Kasumi-1 (cell line): ENCODE measurements at regions not wholly inside any gene's neighbourhood (a gene's known extent, or its start where the extent isn't known, plus 50 kb on each side); places are given as distances from the start of the nearest gene placed in this dataset.

ENCODE experiments used
- DNase-seq, 2 experiments: peaks; one replicate each; lab custom pipeline; 2025; lab: John Stamatoyannopoulos, UW

DNA sequence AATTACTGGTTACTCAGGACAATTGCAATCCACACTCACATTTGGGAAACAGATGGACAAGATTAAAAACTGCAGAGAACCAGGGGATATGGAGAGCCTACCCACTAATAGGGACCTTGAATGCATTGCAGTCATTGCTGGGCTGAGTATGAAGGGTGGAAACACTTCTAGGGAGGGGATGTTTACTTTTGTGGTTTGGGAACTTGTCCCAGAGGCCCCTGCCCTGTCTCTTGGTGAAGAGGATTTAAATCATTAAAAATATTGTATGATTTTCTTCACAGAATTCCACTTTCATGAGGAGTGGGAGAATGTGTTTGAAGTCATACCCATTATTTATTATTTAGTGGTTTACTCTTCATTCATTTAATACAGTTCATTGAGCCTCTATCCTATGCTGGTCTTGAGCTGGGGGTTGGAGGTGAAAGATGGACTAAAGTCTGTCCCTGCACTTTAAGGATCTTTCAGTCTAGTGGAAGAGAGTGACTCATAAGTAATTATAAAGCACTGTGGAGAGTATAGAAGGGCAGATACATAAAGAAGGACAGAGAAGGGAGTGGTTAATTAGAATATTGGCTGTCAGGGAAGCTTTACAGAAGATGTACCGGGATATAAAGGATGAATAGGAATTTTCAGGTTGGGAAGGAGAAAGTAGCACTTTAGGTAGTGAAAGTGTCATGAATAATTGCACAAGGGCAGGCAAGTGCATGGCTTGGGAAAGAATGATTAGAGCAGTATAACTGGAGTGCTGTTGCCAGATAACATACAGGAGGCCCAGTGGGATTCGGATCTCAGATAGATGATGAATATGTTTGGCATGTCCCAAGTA is 313.4 kb downstream of the LPIN1 start:
- DNase-seq = no peak

DNA sequence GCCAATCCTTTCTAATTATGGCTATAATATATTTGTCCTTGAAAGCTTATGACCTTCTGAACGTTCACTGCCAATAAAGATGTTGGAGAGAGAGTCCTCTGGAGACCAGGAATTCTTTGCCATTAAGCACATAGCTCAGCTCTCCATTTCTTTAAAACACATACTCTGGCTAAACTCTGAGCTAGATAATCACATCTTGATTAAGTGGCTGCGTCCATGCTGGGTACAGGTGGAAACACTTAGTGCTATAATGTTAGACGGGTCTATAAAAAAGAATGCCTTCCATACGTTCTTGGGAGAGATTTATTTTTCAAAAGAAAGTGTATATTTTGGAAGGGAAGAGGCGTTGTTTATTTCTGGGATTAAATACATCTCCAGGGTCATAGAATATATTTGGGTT is 314.5 kb downstream of the LPIN1 start:
- DNase-seq = no peak

DNA sequence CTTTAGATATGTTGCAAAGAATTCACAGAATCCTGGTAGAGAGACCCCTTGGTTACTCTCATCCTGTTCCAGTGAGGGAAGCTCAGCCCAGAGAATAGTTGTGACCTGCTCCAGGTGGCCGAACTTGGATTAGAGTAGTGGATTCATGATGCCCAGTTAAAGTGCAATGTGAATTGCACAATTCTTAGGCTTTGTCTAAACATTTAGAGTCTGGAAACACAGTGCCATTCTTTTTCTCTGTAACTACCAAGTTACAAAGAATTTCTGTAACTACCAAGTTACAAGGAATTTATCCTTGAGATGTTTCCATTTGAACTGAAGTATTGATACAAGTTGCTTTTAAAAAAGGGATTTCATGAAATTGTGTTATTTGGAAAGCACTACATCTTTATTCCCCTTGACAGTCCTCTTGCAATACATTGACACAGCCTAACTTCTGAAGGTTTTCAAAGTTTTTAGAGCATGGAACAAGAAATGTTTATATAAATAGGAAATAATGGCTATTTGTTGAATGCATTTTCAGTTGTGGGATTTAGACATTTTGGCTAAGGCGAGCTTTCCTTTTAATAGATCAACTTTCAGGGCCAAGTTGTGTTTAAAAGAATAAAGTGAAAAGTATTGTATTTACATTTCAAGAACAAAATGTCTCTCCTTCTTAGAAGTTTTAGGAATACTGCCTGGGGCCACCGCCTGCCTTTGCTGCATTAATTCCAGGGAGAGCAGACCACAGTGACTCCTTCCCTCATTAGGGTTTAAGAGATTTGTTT is 315.0 kb downstream of the LPIN1 start:
- DNase-seq = no peak

DNA sequence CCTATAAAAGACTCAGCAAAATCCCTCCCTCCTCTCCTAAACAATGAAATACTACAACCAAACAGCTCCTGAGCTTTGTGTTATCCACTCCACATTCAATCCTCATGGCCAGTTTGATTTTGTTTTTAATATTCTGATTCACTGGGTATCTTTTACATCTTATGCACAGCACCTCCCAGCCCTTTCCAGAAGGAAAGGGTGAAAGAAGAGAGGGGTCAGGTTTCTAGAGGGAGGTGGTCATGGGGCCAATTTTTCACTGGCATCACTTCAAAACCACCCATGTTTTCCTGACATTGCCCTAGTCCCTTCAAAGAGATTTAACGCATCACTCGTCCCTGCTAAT is 315.6 kb downstream of the LPIN1 start:
- no peak for DNase-seq

DNA sequence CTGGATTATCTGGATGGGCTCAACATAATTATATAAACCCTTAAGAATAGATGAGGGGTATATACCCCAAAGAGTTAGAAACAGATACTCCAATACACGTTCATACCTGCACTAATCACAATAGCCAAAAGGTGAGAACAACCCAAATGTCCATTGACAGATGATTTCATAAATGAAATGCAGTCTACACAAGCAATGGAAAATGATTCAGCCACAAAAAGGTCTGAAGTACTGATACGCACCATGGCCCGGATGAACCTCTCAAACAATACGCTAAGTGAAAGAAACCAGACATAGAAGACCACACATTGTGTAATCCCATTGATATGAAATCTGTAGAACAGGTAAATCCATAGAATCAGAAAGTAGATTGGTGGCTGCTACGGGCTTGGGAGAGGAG is 316.8 kb downstream of the LPIN1 start:
- DNase-seq = no peak

DNA sequence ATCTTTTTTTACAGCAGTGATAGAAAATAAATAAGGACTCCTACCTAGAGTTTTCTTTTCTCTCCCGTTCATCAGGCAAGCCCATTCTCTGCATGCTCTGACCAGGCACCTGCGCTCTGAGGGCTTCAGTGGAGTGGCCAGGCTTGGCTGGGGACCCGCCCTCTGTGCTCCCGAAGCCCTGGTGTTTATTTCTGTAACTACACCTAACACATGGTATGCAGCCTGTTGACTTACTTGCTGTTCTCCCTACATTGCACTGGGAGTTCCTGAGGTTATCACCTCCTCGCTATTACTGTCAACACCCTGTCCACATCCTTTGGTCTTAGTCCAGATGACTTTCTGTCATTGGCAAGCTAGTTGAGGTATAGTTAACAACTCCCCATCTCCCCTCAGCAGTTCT is 317.7 kb downstream of the LPIN1 start:
- DNase-seq = no peak

DNA sequence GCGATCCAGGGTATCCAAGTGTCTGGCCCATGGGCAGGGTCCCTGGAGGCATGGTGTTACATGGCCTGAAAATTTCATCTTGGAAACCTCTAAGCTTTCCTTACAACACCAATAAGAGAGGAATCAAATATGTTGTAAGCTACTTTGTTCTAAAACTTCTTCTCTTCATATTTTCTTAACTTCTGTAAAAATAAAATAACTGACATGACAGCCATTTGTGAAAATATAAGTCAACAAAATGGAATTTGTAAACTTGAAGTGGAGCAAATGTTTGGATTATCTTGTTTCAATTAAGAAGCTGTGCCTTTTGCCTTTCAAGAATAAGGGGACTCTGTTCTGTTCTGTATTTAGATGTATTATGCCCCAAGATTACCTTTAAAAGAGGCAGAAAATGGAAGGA is 319.7 kb downstream of the LPIN1 start:
- DNase-seq = no peak

DNA sequence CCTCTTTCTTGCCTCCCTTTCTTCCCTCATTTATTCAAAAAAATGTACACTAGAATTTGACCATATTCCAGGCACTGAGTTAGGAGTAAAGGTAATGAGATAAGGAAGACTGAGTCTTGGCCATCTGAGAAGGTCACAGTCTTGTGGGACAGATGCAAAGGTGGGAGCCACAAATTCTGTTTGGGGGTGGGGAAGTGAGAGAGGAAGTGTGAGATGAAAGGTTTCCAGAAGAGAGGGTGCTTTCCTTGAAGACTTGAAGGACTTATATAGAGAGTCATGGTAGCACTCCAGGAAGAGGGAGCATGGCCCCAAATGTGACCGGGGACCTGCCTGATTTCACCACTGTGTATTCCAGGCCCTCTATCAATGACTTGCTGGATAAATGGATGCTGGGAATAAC is 320.6 kb downstream of the LPIN1 start:
- no peak for DNase-seq

DNA sequence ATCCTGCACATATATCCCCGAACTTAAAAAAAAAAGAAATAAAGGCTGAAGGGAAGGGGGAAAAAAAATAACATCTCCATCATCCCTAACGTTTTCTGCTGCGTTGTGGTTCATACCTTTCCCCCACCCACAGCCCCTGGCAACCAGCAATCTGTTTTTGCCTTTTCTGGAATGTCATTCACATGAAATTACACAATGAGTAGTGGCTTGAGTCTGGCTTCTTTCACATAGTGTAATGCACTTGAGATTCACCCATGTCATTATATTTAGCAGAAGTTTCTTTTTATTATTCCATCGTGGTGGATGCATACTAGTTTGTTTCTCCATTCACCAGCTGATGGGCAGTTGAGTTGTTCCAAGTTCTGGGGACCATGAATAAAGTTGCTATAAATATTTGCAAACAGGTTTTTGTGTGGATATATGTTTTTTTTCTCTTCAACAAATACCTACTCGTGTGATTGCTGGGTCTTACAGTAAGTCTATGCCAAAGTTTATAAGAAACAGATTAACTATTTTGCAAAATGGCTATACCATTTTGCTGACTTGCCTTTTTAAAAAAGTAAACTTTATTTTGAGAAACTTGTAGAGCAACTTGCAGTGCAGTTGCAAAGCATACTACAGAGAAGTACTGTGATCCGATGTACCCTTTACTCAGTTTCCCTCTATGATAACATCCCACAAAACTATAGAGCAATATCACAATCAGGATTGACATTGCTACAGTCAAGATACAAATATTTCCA is 322.5 kb downstream of the LPIN1 start:
- DNase-seq = no peak

DNA sequence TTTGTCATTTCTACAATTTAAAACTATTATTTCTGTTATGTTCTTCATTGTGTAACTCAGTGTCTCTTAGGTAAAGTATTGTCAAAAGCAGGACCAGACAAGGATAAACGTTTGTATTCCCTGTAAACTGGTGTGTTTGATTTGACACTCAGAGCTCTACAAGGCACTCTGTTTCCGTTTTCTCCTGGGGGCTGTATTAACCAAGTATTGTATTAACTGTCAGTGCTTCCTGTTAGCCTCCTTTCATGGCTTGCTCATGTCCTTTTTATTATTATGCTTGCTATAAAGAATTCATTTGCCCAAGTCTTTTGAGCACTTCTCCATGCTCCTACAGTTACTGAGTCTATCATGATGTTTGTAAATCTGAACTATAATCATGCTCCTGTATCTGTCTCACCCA is 323.7 kb downstream of the LPIN1 start:
- no peak for DNase-seq

DNA sequence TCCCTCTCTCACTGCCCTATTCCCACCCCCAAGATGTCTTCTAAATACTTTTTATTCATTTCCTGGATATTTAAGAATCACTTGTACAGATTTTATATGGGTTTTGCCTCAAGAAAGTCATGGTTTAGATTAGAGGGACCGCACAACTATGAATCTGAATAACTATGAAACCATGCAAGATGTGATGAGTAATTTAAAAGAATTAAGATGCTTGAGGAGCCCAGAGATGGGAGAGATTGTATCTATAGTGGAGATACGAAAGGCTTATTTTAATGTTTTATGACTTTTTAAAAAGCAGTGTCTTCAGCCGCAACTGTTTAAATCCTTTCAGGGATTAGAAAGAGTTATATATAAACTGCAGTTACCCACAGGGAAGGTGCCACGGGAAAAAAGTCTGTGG is 324.1 kb downstream of the LPIN1 start:
- no peak for DNase-seq

DNA sequence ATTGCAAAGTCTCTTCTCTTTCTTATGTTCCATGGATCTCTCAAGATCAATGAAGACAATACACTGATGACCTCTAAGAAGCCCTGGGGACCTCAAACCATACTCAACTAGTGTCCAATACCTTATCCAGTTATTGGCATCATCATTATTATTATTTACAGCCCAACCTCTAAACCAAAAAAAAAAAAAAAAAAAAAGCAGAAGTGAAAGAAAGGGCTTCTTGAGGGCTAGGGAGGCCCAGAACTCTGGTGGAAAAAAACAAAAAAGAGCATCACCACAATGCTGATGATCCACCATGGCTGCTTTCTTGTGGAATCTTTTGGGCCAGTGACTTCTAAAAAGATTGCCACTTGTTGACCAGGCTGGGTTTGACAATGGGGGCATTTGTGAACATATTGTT is 324.9 kb downstream of the LPIN1 start:
- no peak for DNase-seq

DNA sequence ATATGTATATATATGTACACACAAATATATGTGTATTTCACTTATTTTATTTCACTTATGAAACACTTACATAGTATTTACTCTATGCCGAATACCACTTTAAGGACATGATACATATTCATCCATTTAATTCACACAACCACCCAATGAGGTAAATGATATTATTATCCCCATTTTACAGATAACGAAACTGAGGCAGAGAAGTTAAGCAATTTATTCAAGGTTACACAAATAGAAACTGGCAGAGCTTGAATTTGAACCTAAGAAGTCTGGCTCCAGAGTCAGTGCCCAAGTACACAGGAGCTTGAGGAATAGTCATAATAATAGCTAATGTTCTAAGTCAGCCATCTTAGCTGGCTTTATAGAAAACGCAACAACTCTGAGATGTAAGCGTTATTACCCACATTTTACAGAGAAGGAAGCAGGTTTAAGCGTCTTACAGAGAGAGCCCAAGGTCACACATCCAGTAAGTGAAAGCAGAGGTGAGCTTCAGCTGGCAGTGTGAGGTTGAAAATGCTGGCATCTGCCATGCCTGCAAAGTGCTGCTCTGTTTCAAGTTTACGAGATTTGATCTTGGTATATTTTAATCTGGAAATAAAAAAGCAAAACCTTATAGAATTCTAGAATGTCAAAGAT is 326.9 kb downstream of the LPIN1 start:
- no peak for DNase-seq

DNA sequence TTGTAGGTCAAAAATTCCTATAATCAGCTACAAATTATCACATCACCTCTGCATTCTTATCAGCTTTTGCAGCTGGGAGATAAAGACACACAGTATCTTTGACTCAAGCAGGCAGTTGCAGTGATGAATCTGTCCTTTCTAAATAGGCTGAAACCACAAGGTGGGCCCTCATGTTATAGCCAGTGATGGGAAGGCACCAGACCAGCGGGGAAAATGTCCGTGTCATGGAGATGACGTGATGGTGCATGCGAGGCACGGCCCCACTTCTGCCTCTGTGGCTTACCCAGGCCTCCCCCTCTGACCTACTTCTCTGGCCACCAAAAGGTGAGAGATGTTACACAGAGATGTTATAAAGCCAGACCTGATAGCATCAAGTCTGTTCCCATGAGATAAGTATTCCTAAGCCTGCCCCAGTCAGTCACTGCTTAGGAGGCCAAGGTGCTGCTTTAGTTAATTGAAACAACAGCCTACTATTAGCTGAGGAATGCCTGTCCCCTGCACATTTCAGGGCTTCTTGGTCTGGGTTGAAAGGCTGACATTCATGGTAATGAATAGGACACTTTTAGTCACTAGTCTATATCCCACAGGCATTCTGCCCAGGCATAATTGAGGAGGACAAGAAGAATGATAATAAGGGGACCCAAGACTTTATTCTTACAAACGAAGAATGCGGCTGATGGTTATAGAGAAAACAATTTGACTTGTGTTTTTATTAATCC is 327.9 kb downstream of the LPIN1 start:
- DNase-seq = no peak

DNA sequence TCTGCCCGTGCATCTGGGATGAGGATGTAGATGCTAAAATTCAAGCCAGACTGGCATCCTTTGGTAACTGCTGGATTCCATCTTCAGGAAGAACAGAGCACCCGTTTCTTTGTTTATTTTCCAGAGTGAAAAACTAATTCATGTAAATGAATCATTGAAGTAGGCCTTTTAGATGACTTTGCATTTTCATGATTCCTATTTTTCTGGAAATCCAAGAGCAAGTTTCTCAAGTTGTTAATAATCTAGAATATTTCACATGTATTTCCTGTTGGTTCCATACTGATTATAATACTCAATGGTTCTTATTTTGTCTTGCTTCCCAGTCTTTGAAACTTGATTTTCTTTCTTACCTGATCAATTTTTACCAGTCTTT is 328.4 kb downstream of the LPIN1 start:
- no peak for DNase-seq

DNA sequence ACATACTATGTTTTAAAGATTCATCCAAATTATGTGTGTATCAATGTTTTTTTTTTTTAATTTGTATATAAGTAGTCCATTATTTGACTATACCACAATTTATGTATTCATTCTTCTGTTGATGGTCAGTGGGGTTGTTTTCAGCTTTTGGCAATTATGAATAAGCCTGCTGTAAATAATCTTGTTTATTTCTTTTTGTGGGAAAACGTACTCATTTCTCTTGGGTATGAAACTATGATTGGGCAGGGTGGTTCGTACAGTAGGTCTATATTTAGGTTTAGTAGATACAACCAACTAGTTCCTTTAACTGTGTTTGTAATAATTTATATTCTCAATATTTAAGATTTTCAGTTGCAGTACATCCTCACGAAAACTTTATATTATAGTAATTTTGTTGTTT is 329.2 kb downstream of the LPIN1 start:
- no peak for DNase-seq

DNA sequence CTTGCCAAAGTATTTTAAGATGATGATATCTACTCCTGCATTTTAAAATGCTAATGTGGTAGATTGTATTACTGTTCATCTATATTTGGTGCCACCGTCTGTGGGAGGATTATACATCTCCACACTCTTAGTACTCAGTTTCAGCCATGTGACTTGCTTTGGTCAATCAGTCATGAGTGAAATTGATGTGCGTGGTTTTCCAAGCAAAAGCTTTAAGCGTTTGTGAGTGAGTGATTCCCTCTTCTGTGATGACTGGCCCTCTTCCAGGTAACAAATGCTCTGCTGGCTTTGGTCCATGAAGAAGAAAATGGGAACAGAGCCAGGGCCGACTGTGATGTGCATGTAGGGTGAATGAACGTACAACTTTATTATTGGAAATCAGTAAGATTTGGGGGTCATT is 330.4 kb downstream of the LPIN1 start:
- DNase-seq = no peak

DNA sequence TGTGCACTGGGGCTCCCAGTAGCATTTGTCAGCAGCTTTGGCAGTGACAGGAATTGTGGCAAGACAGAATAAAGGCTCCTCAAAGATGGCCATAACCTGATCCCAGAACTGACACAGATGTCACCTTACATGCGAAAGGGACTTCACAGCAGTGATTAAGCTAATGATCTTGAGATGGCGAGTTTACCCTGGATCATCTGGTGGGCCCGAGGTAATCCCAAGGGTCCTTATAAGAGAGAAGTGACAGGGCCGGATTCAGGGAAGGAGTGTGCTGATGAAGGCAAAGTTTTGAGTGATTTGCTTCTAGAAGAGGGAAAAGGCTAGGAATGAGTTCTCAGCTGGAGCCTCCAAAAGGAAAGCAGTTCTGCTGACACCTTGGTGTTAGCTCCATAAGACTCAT is 333.9 kb downstream of the LPIN1 start:
- DNase-seq = no peak

DNA sequence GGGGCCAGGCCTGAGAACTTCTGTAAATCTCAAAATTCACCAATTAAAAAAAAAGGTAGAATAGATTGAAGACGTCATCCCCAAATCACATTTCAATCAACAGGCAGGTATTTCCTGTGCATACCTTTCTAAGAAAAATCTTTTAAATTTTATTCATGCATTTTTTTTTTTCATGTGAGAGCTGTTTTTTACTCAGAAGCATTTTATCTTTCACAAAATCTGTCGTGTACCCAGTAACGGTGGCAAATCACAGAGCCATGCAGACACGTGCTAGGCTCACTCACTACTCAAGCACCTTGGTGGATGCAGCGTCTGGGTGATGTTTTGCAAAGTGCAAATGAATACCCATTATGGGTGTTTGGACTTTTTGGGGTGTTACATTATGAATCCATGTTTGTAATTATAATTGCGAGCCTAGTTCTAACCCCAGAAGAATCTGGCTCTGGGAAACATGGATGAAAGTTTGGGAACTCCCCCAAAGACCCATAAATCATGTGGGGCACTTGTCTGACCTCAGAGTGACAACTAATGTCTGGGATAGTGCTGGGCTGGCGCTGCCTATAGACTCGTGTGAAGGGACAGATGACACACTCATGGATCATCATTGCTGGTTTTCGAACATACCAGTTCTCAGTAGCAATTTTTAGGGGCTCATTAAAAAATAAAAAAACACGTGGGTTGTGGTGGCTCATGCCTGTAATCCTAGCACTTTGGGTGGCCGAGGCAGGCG is 335.2 kb downstream of the LPIN1 start:
- no peak for DNase-seq

DNA sequence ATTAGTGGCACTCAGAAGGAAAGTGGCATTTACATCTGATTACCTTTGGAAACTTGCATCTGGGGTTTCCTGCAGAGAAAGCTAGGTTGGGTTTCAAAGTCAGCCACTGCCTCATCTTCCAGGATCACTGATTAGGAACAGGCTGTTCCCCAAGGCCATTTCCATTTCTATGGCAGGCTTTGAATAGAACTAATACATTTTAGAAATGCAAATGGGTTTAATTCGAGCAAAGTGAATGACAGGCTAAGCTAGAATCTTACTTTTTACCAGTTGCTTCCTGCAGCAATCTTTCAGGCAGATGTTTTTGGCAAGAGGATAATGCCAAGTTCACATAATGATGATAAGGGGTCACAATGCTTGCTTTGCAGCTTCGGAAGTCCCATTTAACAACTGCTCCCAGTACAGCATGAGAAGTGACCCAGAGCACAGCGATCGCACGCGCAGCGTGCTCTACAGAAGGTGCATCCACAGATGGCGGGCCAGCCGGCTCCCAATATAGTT is 336.7 kb downstream of the LPIN1 start:
- no peak for DNase-seq
